ENCODE measurements at regions not wholly inside any gene's neighbourhood (a gene's known extent, or its start where the extent isn't known, plus 50 kb on each side); places are given as distances from the start of the nearest gene placed in this dataset.
"Not testable (repeated sequence)": the region's sequence is repeated elsewhere in the genome, so short reads cannot be mapped to it uniquely, and the experiment has no call there.

DNA sequence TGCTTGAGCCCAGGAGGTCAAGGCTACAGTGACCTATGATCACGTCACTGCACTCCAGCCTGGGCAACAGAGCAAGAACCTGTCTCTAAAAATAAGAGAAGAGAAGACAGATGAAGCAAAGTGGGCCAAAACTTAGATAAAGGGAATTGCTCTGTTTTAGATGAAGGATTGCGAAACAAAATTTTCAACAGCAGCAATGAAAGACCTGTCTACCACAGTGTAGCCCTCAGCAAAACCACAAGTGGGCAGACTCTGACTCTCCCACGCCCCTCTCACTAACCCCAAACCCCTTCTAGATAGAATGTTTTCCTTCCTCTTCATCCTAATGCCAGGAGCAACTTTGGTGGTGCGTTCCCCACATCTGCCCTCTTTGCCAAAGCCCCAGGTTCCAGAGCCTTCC is 105.6 kb upstream of the ALDH3B2 start:
- no peak for DNase-seq (ENCODE audit: low read depth, low spot score)
- TF ChIP-seq, protein P1, sequence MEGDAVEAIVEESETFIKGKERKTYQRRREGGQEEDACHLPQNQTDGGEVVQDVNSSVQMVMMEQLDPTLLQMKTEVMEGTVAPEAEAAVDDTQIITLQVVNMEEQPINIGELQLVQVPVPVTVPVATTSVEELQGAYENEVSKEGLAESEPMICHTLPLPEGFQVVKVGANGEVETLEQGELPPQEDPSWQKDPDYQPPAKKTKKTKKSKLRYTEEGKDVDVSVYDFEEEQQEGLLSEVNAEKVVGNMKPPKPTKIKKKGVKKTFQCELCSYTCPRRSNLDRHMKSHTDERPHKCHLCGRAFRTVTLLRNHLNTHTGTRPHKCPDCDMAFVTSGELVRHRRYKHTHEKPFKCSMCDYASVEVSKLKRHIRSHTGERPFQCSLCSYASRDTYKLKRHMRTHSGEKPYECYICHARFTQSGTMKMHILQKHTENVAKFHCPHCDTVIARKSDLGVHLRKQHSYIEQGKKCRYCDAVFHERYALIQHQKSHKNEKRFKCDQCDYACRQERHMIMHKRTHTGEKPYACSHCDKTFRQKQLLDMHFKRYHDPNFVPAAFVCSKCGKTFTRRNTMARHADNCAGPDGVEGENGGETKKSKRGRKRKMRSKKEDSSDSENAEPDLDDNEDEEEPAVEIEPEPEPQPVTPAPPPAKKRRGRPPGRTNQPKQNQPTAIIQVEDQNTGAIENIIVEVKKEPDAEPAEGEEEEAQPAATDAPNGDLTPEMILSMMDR (IDR thresholded peaks at IDR 0.05; ENCODE audit: low read depth, low read length): no peak
- H3K4me3 ChIP-seq (ENCODE audit: low read depth, low read length): no peak overlapping the region
- in situ Hi-C loops (cut with HindIII; ENCODE audit: low sequenced_read_pairs): no loop called here

DNA sequence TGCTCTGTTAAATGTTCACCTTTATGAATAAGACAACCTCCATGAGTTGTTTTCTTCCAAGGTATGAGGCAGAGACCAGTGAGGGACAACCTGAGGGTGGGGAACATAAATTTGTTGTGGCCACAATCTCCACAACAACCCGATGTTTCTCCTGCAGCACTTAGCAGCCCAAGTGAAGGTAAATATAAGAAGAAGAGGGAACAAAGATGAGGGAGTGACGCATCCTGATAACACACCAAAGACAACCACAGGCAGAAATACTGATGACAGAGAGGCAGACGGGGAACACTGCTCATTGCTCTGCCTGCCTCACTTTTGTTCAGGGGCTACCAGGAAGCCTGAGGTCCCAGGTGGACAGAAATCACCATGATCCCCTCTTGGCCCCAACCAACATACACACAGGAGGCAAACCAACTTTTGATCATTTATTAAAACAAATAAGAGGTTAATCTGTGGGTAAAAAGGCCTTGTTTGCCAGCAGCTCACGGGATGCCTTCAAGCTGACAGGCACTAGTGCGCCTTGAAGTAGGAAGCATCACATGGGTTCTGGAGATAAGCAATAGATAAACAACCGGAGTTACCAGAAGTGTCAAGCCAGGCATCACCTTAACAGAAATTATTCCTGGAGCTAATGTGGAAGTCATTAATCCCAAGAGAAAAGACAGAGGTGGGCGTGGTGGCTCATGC is 104.9 kb upstream of the ALDH3B2 start:
- in situ Hi-C loops (cut with HindIII; ENCODE audit: low sequenced_read_pairs); DNase-seq (ENCODE audit: low read depth, low spot score): not testable (repeated sequence)

DNA sequence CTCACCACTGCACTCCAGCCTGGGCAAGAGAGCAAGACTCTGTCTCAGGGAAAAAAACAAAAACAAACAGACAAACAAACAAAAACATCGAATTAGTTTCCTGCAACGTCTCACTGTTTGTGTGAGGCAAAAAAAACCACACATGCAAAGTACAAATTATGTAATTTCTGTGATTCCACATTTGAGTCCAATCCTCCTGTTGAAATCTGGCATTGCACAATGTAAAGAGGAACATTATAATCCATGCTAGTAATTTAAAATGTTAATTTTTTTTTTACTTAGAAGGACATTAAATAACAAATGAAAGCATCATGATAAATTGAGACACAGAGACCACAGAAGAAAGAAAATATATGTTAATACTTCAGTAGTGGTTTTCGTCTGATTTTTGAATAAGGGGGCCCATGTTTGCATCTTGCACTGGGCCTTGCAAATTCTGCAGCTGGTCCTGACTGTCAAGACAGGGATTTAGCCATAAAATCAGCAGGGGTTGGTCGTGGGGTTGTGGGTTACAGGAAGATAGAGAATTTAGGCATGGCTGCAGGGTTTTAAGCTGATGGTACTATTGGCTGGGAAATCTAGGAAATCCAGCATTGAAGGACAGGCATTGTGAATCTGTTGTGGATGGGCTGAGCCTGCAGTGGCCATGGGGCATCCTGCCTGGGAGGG is 102.6 kb upstream of the ALDH3B2 start:
- TF ChIP-seq, protein P1 (IDR thresholded peaks at IDR 0.05; ENCODE audit: low read depth, low read length): no peak
- in situ Hi-C loops (cut with HindIII; ENCODE audit: low sequenced_read_pairs): no loop called here
- H3K4me3 ChIP-seq (ENCODE audit: low read depth, low read length): no peak overlapping the region
- DNase-seq (ENCODE audit: low read depth, low spot score): no peak

More for the DNA sequence above, 104.9 kb upstream of the ALDH3B2 start:
- not testable (repeated sequence) for H3K4me3 ChIP-seq (ENCODE audit: low read depth, low read length)

DNA sequence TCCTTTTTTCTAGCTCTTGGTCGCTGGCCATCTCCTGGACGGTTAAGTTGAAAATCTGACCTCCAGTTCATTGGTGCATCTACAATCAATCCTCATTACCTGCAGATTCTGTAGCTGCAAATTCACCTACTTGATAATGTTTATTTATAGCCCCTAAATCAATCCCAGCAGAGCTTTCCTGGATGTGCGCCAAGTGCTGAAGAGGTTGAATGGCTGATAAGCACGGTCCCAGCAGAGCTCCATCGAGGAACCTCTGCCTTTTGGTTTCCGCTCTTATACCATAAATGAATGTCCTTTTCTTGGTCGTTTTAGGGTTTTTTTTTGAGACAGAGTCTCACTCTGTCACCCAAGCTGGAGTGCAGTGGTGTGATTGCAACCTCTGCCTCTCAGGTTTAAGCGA is 99.8 kb upstream of the ALDH3B2 start:
- H3K4me3 ChIP-seq (ENCODE audit: low read depth, low read length); DNase-seq (ENCODE audit: low read depth, low spot score); in situ Hi-C loops (cut with HindIII; ENCODE audit: low sequenced_read_pairs): not testable (repeated sequence)

DNA sequence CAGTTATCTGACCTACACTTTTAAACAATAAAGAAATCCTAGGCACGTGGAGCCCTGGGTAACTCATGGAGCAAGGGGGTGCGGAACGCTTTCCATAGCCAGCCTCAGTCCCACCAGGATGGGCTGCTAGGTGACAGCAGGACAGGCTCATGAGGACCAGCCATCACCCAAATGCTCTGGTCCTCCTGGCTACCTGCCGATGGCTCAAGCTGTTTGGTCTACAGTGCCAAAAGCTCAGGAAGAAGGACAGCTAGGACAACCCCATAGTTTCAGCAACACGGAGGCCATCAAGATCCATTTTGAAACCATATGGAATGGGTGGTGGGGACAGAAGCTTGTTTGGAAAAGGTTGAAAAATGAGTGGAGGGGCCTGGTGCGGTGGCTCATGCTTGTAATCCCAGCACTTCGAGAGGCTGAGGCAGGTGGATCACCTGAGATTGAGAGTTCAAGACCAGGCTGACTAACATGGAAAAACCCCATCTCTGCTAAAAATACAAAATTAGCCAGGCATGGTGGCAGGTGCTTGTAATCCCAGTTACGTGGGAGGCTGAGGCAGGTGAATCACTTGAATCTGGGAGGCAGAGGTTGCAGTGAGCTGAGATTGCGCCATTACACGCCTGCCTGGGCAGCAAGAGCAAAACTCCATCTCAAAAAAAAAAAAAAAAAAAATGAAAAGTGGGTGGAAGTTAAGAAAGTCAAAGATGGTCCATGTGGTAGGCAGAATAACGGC is 93.7 kb upstream of the ALDH3B2 start:
- H3K4me3 ChIP-seq (ENCODE audit: low read depth, low read length); in situ Hi-C loops (cut with HindIII; ENCODE audit: low sequenced_read_pairs); DNase-seq (ENCODE audit: low read depth, low spot score): not testable (repeated sequence)

DNA sequence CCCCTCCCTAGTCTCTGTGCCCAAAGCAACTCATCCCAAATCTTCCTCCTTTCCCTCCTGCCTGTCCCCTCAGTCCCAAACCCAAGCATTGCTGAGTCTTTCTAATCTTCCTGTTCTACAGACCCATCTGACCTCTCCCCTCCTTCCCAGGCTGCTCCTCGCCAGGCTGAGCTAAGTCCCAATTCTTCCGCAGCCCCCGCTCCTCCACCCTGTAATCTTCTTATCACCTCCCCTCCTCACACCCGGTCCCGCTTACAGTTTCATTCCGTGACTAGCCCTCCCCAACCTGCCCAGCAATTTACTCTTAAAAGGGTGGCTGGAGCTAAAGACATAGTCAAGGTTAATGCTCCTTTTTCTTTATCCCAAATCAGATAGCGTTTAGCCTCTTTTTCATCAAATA is 86.8 kb upstream of the ALDH3B2 start:
- H3K4me3 ChIP-seq (ENCODE audit: low read depth, low read length); in situ Hi-C loops (cut with HindIII; ENCODE audit: low sequenced_read_pairs); DNase-seq (ENCODE audit: low read depth, low spot score): not testable (repeated sequence)

DNA sequence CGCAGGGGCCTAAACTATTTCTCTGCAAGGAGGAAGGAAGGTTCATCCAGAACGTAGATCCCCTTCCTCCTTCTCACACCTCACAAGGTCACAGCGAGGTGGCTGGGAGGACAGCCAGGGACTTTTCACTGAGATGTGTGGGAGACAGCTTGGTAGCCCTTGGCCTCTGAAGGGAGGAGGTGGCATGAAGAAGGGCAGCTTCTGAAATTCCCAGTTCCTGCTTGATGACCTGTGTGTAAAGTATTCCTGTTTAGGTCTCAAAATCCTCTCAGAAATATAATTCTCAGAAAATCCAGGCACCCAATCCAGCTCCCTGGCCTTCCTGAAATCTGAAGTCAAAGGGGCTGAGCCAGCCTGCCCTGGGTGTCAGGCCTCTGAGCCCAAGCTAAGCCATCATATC is 84.9 kb upstream of the ALDH3B2 start:
- in situ Hi-C loops (cut with HindIII; ENCODE audit: low sequenced_read_pairs); DNase-seq (ENCODE audit: low read depth, low spot score); H3K4me3 ChIP-seq (ENCODE audit: low read depth, low read length): not testable (repeated sequence)

DNA sequence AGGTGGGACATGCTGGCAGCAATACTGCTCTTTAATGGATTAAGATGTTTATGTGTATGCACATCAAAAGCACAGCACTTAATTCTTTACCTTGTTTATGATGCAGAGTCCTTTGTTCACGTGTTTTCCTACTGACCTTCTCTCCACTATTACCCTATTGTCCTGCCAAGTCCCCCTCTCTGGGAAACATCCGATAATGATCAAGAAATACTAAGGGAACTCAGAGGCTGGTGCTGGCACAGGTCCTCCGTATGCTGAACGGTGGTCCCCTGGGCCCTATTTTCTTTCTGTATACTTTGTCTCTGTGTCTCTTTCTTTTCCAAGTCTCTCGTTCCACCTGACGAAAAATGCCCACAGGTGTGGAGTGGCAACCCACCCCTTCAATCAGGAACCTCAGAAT is 84.0 kb upstream of the ALDH3B2 start:
- in situ Hi-C loops (cut with HindIII; ENCODE audit: low sequenced_read_pairs); H3K4me3 ChIP-seq (ENCODE audit: low read depth, low read length); DNase-seq (ENCODE audit: low read depth, low spot score): not testable (repeated sequence)

DNA sequence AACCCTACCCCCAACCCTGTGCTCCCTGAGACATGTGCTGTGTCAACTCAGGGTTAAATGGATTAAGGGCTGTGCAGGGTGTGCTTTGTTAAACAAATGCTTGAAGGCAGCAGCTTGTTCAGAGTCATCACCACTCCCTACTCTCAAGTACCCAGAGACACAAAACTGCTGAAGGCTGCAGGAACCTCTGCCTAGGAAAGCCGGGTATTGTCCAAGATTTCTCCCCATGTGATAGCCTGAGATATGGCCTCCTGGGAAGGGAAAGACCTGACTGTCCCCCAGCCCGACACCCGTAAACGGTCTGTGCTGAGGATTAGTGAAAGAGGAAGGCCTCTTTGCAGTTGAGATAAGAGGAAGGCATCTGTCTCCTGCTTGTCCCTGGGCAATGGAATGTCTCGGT is 83.6 kb upstream of the ALDH3B2 start:
- H3K4me3 ChIP-seq (ENCODE audit: low read depth, low read length); DNase-seq (ENCODE audit: low read depth, low spot score); in situ Hi-C loops (cut with HindIII; ENCODE audit: low sequenced_read_pairs): not testable (repeated sequence)

DNA sequence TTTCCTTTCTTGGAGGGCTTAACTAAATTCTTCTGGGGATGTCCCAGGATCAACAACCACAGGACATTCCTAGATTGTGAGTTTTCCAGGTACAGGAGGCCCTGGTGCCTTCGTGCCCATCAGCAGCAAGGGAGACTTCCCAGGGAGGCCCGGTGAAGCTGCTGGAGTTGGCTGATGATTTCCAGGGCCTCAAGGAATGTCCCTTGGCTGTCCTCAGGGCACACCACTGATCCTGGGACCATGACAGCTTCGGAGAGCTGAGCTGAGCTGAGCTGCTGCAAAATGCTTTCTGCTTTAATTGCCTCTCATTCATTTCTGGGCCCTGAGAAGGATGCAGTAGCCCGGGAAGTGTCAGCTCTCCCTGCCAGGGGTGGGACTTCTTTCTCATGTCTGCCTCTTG is 79.4 kb upstream of the ALDH3B2 start:
- in situ Hi-C loops (cut with HindIII; ENCODE audit: low sequenced_read_pairs); DNase-seq (ENCODE audit: low read depth, low spot score); H3K4me3 ChIP-seq (ENCODE audit: low read depth, low read length): not testable (repeated sequence)

Data from astrocyte of the spinal cord (primary cell).